Hypothalamus (tissue), 51 donors: ENCODE measurements at regions not wholly inside any gene's neighbourhood (a gene's known extent, or its start where the extent isn't known, plus 50 kb on each side); places are given as distances from the start of the nearest gene placed in this dataset.
"Not testable (repeated sequence)": the region's sequence is repeated elsewhere in the genome, so short reads cannot be mapped to it uniquely, and the experiment has no call there.

Experiments
- DNase-seq, 51 donors: peaks; one replicate each; lab custom pipeline; 2025; lab: John Stamatoyannopoulos, UW

DNA sequence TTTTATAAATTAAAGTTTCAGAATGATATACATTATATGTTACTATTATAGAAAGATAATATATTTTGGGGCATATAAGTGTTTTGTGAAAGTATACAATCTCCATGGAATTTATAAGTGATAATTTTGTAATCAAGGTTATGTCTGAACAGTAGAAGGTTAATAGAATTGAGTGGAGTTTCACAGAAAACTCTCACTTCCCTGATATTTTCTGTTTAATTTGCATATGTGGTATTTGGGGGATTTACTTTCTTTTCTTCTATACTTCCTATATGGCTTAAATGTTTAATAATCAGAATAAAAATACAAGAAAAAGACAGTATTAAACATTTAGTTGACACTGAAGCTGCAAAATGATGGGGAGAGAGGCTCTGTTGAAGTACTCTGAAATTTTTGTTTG, 848.5 kb downstream of the DACH1 start:
- DNase-seq = no peak

GRCh38 chr13:71017607-71018006, 849.4 kb downstream of the DACH1 start:
- no peak for DNase-seq

DNA sequence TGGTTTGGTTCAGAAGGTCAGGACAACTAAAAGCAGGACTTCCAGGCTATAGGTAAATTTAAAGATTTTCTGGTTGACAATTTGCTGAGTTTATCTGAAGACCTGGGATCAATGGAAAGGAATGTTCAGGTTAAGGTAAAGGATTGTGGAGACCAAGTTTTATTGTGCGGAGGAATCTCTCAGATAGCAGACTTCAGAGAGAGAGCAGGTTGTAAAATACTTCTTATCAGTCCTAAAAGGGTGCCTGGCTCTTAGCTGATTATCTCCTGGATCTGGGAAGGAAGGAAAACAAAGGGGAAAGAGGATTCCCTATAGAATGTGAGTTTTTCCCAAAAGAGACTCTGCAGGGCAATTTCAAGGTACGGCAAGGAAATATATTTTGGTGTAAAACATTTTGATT, 851.5 kb downstream of the DACH1 start:
- DNase-seq = no peak

DNA sequence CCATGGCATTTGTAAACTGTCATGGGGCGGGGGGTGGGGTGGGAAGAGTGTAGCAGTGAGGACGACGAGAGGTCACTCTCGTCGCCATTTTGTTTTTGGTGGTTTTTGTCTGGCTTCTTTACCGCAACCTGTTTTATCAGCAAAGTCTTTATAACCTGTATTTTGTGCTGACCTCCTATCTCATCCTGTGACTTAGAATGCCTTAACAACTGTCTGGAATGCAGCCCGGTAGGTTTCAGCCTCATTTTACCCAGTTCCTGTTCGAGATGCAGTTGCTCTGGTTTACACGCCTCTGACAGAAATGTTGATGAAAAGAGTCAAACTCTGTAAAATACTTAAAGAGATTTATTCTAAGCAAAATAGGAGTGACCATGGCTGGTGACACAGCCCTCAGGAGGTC, 852.0 kb downstream of the DACH1 start:
- DNase-seq = no peak

- no peak for DNase-seq
Measured at GRCh38 chr13:71005919-71006318, 861.1 kb downstream of the DACH1 start.

- no peak for DNase-seq
Measured at GRCh38 chr13:70995338-70995737, 871.7 kb downstream of the DACH1 start.

DNA sequence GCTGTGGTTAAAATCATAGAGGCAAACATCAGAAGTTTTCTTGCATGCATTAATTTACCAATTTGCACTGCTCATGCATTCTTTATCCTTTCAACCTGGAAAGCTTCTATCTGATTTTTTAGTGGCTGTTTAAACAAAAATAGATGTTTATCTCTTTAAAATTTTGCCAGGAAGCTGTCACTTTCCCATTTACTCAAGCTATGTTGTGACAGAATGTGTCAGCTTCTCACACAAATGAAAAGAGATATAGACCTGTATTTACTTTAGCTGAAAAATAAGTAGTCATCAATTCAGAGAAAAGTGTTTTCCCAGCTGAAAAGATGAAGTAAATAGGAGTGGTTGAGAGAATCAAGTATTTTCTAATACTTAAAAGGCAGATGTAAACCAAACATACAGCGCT, 872.8 kb downstream of the DACH1 start:
- no peak for DNase-seq

DNA sequence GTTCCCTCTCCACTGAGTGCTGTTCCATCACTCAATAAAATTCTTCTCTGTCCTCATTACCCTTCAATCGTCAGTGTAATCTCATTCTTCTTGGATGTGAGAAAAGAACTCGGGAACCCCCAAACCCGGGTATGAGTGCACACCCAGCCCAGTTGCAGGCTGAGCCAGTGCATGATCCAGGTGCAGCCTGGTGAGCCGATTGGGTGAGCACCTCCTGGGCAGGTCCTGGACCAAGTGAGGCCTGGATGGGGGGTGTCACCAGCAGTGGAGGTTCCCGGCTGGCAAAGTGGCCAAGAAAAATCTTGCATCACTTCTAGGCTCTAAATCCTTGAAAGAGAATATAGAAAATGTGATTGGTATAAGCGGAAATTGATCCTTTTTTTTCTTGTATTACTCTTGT, 878.8 kb upstream of the KLHL1 start:
- no peak for DNase-seq

DNA sequence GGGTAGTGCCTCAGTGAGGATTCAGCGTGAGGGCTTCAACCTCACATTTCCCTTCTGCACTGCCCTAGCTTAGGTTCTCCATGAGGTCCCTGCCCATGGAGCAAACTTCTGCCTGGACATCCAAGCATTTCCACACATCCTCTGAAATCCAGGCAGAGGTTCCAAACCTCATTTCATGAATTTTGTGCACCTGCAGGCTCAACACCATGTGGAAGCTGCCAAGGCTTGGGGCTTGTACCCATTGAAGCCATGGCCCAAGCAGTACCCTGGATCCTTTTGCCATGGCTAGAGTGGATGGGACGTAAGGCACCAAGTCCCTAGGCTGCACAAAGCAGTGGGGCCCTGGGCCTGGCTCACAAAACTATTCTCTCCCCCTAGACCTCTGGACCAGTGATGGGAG, 877.1 kb upstream of the KLHL1 start:
- no peak for DNase-seq

DNA sequence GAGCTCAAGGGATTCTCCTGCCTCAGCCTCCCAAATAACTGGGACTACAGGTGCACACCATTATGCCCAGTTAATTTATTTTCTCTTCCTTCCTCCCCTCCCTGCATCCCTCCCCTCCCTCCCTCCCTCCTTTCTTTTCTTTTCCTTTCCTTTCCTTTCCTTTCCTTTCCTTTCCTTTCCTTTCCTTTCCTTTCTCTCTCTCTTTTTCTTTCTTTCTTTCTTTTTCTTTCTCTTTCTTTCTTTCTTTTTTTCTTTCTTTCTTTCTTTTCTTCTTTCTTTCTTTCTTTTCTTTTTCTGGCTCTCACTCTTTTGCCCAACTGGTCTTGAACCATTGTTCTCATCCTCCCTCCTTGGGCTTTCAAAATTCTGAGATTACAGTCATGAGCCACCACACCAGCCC, 873.0 kb upstream of the KLHL1 start:
- not testable (repeated sequence) for DNase-seq

- no peak for DNase-seq
Measured at GRCh38 chr13:70969321-70969720, 861.1 kb upstream of the KLHL1 start.

- no peak for DNase-seq
Measured at GRCh38 chr13:70967564-70967963, 859.3 kb upstream of the KLHL1 start.

GRCh38 chr13:70964874-70965273, 856.6 kb upstream of the KLHL1 start:
- DNase-seq = no peak

GRCh38 chr13:70964124-70964523, 855.9 kb upstream of the KLHL1 start:
- no peak for DNase-seq

GRCh38 chr13:70960841-70961443, 852.7 kb upstream of the KLHL1 start:
- peak in 2 of 51 donors; percentile 3 to 6 for DNase-seq

GRCh38 chr13:70959035-70959775, 851.0 kb upstream of the KLHL1 start:
- DNase-seq = no peak

DNA sequence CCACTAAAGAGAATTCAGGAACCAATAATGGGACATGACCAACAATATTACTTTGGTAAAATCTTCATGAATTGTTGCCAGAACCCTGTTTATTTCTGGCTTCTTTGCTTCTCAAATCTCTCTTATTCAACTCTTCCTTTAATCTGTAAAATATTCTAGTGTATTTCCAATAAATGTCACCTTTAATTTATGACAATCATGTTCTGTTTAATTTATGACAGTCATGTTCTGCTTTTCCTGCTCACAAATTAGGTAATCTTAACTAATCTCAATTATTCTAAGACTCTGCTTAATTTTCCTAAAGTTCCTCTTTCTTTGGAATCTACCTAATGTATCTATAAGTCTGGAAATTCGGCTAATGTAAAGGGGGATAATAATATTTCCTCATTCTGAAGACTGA, 847.6 kb upstream of the KLHL1 start:
- no peak for DNase-seq

DNA sequence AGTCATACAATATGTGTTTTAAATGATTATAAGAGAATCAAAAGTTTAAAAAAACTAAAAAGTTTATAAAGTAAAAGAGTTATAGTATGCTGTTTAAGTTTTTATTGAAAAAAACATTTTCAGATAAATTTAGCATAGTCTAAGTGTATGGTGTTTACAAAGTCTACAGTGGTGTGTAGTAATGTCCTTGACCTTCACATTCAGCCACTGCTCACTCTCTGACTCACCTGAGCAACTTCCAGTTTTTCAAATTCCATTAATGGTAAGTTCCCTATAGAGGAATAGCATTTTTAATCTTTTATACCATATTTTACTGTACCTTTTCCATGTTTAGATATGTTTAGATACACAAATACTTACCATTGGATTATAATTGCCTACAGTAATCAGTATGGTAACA, 842.4 kb upstream of the KLHL1 start:
- no peak for DNase-seq

DNA sequence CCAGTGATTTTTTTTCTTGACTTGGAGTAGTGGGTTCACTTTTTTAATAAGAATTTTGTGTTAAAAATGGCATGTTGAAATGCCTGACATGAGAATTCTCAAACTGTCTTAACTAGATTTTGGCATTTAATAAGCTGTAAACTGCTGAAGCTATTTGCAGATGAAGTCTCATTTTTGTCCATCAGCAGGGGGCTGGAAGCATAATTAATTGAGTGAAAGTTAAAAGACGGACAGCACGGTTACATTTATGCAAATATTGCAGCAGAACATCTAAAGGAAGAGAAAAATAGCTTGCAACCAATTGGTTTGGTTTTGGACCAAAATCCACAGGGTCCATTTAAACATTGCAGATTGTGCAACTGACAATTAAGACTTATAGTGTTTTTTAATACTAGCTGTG, 837.3 kb upstream of the KLHL1 start:
- no peak for DNase-seq

DNA sequence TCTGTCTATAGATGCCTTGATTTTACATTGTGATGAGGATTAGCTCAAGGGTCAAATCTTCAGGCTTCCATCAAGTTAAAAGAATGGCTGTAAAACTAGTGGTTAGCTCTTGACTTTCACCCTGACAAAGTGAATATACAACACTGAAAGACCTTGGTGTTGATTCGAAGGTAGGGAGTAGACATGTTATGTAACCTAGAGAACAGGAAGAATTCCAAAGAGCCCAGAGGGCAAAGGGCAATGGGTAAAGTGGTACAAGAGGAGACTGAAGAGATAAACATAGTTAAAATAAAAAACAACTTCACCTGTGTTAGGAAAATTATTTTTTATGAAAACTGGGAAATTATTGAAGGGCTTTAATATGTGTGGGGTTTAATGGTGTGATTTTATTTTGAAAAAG, 833.2 kb upstream of the KLHL1 start:
- no peak for DNase-seq

DNA sequence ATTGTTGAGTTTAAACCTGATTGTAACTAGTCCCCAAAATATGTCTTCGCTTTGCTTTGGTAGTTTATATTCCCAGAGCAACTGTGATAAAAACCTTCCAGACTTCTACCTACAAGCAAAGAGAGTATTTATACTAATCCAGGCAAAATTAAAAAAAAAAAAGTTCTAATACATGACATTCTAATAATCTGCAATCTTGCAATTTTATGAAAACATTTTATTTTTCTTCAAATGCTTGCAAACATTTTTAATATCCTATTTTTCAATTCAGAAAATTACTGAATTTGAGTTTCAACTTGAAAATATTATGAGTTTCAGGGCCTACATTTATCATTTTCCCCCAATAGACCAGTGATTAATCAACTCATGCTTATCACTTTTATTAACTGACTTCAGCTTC, 830.2 kb upstream of the KLHL1 start:
- DNase-seq = no peak

- DNase-seq = no peak
Measured at GRCh38 chr13:70932511-70932910, 824.3 kb upstream of the KLHL1 start.
